HG03159 (cell line): ENCODE measurements at regions not wholly inside any gene's neighbourhood (a gene's known extent, or its start where the extent isn't known, plus 50 kb on each side); places are given as distances from the start of the nearest gene placed in this dataset.
A peak's percentile ranks its signal among the peaks of the same experiment; 100 is the strongest.

Experiments used
- ATAC-seq: cut with Tn5 transposase; IDR thresholded peaks from one replicate; pipeline ENCODE4 v1.9.1; 2021; ENCODE audit warnings: mild to moderate bottlenecking, moderate library complexity; ENCODE audit not compliant: unreplicated experiment

DNA sequence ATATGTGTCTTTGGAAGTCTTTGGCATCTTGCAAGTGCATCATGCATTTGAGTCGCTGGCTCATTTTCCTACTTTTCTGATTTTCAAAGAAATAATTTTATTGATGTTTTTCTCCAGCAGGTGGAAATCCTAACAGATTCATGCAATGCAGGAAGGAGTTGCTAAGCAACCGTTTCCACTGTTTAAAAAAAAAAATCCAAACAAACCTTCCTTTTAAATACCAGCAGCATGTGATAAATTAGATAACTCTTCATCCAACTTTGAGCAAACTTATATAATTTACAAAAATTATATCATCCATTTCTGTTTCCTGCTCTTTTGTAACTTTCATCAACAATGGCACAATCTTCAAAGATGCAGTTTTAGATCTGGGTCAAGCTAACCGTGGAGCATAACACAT is 364.1 kb downstream of the MFSD1 start:
- ATAC-seq, result no peak

- ATAC-seq, result no peak
Measured at GRCh38 chr3:159166899-159167586, 365.2 kb downstream of the MFSD1 start.

DNA sequence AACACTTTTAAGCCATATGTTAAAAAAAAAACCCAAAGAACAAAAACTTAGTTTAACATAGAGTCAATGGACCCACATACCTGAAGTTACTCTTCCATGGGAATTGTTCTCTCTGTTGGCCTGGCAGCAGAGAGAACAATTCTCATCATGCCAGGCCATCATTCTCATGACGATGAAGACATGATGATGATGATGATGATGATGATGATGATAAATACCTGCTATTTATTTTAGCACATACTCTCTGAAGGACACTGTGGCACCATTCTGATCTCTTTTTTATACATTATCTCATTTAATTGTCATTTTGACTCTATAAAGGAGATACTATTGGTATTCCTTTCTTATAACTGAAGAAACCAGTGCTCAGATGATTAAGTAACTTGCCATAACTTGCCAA is 366.9 kb downstream of the MFSD1 start:
- no peak for ATAC-seq

- no peak for ATAC-seq
Measured at GRCh38 chr3:159169828-159170227, 368.0 kb downstream of the MFSD1 start.

- ATAC-seq, result no peak
Measured at GRCh38 chr3:159170436-159171003, 368.7 kb downstream of the MFSD1 start.

GRCh38 chr3:159171333-159171732 is 369.5 kb downstream of the MFSD1 start:
- ATAC-seq, result no peak

GRCh38 chr3:159172473-159172872 is 370.6 kb downstream of the MFSD1 start:
- ATAC-seq, result no peak

DNA sequence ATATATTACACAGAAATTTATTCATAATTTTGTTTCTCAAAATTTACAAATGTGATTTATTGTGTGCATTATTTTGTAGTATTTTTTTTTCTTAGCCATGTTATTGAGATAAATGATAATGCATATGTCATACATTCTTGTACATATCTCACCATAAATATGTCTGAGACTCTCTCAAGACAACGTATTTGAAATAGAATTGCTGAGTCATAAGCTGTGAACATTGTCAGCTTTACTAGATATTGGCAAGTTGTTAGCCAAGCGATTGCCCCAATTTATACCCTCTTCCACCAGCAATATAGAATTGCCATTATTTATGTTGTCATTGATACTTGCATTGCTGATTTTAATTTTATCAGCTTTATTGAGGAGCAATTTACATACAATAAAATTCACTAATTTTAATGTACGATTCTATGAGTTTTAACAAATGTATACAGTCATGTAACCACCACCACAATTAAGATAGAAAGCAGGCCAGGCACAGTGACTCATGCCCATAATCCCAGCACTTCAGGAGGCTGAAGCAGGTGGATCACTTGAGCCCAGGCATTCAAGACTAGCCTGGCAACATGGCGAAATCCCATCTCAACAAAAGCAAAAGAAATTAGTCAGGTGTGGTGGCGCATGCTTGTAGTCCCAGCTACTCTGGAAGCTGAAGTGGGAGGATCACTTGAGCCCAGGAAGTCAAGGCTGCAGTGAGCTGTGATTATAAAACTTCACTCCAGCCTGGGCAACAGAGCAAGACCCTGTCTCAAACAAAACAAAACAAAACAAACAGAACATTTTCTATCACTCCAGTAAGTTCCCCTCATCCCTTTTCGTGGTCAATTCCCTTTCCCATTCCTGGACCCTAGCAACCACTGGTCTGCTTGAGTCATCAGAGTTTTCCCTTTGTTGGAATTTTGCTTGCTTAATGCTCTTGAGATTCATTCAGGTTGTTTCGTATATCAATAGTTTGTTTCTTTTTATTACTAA is 373.1 kb downstream of the MFSD1 start:
- ATAC-seq, result no peak

GRCh38 chr3:159178209-159178897 is 376.5 kb downstream of the MFSD1 start:
- ATAC-seq, result no peak

GRCh38 chr3:159182961-159183360 is 381.1 kb downstream of the MFSD1 start:
- no peak for ATAC-seq

DNA sequence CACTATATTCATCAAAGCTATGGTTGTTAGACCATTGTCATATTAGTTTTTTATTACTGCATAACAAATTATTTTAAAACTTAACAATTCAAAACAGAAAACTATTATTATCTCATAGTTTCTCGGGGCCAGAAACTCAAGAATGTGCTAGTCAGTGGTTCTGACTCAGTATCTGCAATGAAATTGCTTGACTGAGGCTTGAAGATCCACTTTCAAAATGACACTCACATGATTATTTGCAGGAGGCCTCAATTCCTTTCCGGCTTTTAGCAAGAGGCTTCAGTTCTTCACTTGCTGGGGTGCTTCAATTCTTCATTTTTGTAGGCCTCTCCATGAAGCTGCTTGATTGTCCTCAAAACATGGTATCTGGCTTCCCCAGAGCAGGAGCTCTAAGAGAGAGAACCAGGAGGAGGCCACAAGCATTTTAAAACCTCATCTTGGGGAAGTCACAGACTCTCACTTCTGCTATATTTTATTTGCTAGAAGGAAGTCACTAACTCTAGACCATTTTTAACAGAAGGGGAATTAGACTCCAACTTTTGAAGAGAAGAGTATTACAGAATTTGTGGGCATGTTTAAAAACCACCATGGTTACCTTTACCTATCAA is 383.7 kb downstream of the MFSD1 start:
- peak; percentile 68 for ATAC-seq

DNA sequence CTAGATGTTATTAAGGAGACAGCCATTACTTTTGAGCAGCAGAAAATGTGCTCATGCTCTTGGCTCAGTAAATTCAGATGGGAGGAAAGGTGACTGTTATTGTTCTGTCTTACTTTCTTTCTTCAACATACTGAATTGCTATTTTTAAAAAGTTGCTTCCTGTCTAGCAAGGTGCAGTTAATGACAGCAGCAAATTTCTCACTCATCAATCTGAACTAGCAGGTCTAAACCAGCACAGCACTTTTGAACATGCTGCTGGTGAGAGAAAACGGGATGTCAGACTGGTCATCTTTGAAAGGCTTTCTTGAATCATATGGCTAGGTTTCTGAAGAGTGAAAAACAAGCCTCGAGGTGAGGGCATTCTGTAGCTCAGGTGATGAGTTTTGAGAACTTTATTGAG is 384.7 kb downstream of the MFSD1 start:
- peak; percentile 55 for ATAC-seq

DNA sequence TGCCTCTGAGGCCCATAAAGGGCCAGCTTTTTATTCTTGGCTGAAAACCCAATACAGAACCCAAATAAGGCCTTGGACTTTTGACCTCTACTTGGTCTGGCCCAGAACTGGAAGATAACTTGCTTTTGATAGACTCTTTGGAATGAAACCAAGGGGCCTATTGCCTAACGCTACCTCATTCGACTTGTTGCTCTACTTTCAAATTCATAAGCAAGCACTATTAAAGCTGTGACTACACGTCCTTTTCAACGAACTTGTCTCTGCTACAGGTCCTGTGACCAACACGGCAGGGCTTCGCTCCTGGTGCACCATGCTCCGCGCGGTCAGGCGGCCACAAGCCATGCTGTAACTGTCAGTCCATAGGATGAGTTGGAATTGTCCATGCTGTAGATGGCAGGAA is 385.4 kb downstream of the MFSD1 start:
- no peak for ATAC-seq

DNA sequence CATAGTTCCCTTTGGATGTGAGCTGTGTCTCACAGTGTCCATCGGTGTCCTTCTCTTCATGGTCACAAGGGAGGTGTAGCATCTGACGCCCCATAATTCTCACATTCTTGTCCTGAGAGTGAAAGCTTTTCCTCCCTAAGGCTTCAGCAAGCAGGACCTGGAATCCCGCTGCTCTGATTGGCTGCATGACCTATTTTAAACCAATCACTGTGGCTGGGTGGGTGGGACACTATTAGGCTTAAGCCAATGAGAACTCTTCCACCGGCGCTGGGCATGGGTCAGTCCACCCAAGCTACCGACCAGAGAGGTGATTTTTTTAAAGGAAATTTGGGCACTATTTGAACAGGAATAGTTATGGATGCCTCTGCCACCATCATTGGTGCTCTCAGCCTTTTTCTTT is 385.9 kb downstream of the MFSD1 start:
- ATAC-seq, result no peak

GRCh38 chr3:159189994-159190669 is 388.3 kb downstream of the MFSD1 start:
- ATAC-seq, result no peak

DNA sequence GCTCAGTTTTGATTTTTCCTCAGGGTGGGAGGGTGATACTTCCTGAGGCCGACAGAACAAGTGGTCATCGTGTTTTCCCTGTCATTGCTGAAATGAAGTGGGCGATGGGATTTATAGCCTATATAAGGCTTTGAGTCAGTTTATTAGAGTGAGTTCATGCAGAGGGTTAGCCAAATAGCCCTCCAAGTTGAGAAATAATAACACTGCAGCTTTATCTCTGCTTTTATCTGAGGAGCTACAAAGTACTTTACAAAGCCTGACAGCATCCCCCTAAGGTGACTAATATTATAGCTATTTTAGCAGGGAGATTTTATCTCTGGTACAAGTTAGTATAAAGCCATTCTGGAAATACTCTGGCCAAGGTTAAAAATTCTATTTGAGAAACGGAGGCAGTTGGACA is 389.6 kb downstream of the MFSD1 start:
- ATAC-seq, result no peak

DNA sequence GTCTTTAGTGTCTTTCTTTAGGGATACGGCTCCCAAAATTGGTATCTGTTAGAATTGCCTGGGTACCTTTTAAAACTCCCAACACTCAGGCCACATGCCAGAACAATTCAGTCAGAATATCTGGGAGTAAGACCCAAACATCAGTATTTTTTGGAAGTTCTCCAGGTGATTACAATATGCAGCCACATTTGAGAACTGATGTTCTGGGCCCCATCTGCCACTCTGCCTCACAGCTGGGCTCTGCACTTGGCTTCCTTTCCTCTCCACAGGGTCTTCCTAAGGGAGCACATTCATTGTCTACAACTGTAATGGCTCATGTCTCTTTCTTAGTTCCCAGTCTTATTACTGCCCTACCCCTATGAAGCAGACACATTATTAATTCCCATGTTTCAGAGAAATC is 394.5 kb downstream of the MFSD1 start:
- ATAC-seq, result no peak

DNA sequence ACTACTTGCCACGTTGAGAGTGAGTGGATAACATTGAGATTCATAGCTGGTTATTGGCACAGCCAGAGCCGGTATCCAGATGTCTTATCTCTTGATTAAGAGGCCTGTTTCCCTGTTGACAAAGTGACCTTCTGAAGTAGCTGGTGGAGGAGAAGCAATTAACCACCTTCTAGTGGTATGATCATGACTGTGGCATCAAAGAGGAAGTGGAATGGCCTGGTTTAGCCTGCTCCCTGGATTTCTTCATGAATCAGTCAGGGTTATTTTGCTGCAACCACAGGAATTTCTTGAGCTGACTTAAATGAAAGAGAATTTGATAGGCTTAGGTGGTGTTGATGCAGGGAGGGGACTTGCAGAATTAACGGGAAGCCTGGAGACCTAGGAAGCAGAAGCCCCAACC is 398.3 kb downstream of the MFSD1 start:
- no peak for ATAC-seq

- no peak for ATAC-seq
Measured at GRCh38 chr3:159208050-159208449, 406.2 kb downstream of the MFSD1 start.

DNA sequence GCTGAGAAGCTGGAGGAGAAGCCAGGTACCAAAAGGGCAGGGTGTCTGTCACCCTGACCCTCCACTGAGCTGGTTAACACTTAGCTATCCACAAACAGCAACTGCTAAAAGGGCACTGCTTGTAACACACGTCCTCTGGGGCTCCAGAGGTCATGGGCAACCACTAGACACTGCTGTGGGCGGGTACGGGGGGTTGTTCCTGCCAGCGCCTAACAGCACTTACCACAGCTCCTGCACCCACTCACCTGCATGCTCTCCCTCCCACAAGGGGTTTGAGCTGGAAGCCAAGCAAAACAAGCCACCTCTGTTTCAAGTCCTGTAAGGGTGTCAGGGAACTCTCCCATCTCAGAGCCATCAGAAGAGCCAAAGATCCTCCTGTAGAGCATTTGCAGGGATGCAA is 407.6 kb downstream of the MFSD1 start:
- ATAC-seq, result no peak
